HL-60 (cell line): ENCODE measurements at regions not wholly inside any gene's neighbourhood (a gene's known extent, or its start where the extent isn't known, plus 50 kb on each side); places are given as distances from the start of the nearest gene placed in this dataset.

ENCODE experiments used
- CTCF ChIP-seq: IDR thresholded peaks from one replicate; pipeline ENCODE4 v1.5.1; 2011; ENCODE audit warnings: low read length, control low read depth, inconsistent platforms; ENCODE audit not compliant: insufficient read depth
- GABPA ChIP-seq: IDR thresholded peaks from 2 replicates; pipeline ENCODE4 v1.6.1; 2012; ENCODE audit warnings: low read depth
- POLR2AphosphoS5 ChIP-seq: IDR thresholded peaks from 2 replicates; pipeline ENCODE4 v1.6.1; 2012; ENCODE audit warnings: low read depth
- REST ChIP-seq: IDR thresholded peaks from 2 replicates; pipeline ENCODE4 v1.6.1; 2012; ENCODE audit warnings: low read depth; ENCODE audit not compliant: insufficient replicate concordance
- SPI1 ChIP-seq: IDR thresholded peaks from 2 replicates; pipeline ENCODE4 v1.6.1; 2012; ENCODE audit warnings: low read depth, mild to moderate bottlenecking, borderline replicate concordance

GRCh38 chr5:84602371-84602771, 217.7 kb upstream of the EDIL3 start:
- TF ChIP-seq GABPA (no peak), CTCF (no peak), POLR2AphosphoS5 (no peak), REST (no peak), SPI1 (no peak)
